Stomach smooth muscle (tissue), 2 donors: ENCODE measurements at regions not wholly inside any gene's neighbourhood (a gene's known extent, or its start where the extent isn't known, plus 50 kb on each side); places are given as distances from the start of the nearest gene placed in this dataset.

Experiments used
- H3K27ac ChIP-seq: one replicate; pipeline ENCODE4 v1.7.0; 2013; ENCODE audit warnings: mild to moderate bottlenecking, low read length, inconsistent platforms
- H3K27me3 ChIP-seq, 2 donors: one replicate each; pipeline ENCODE4 v1.7.0; 2013; ENCODE audit warnings: low read length in 2 of 2; ENCODE audit not compliant: insufficient read depth in 2 of 2, control insufficient read depth in 1 of 2
- H3K36me3 ChIP-seq, 2 donors: one replicate each; pipeline ENCODE4 v1.7.0; 2013; ENCODE audit warnings: low read length in 2 of 2; ENCODE audit not compliant: control insufficient read depth in 2 of 2, insufficient read depth in 2 of 2
- H3K4me1 ChIP-seq: one replicate; pipeline ENCODE4 v1.7.0; 2013; ENCODE audit warnings: low read length; ENCODE audit not compliant: control insufficient read depth, insufficient read depth
- H3K4me3 ChIP-seq, 2 donors: one replicate each; pipeline ENCODE4 v1.7.0; 2013; ENCODE audit warnings: low read length in 2 of 2
- H3K9ac ChIP-seq, 2 donors: one replicate each; pipeline ENCODE4 v1.7.0; 2013; ENCODE audit warnings: low read length in 2 of 2, mild to moderate bottlenecking in 1 of 2
- H3K9me3 ChIP-seq, 2 donors: one replicate each; pipeline ENCODE4 v1.7.0; 2013; ENCODE audit warnings: low read length in 2 of 2; ENCODE audit not compliant: control insufficient read depth in 2 of 2
- donor health status: healthy.
- donor health status: Pancreatic carcinoma.

DNA sequence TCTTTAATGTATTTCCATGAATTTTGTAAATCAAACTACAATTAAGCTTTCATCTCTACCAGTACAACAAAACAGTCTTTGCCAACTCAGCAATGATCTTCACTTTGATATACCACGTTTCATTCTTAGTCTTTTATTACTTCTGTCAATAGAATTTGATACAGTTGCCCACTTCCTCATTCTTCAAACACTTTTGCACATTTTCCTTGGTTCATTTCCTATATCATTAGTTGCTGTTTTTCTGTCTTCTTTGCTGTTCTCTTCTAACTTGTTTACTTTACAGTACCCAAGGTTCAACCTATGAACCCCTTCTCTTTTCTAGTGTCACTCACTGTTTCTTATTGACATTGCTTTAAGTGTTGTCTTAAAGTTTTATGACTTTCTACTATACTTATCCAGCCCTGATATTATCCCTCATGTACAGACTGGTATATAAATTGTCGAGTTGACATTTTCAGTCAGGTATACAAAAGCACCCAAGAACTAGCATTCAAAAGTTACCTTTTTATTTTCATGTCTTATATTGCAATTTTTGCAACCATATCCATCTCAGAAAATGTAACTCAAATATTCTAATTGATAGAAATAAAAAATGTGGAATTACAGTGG, 903.1 kb downstream of the NSUN3 start:
- H3K4me1 ChIP-seq: no peaks in the 10 kb centered on the region
- no peak overlapping the region for H3K27ac ChIP-seq
- no peak overlapping the region for H3K9ac ChIP-seq
- no peaks in the 10 kb centered on the region for H3K9me3 ChIP-seq
- no peak overlapping the region for H3K4me3 ChIP-seq
- no peaks in the 10 kb centered on the region for H3K27me3 ChIP-seq
- no peaks in the 10 kb centered on the region for H3K36me3 ChIP-seq

DNA sequence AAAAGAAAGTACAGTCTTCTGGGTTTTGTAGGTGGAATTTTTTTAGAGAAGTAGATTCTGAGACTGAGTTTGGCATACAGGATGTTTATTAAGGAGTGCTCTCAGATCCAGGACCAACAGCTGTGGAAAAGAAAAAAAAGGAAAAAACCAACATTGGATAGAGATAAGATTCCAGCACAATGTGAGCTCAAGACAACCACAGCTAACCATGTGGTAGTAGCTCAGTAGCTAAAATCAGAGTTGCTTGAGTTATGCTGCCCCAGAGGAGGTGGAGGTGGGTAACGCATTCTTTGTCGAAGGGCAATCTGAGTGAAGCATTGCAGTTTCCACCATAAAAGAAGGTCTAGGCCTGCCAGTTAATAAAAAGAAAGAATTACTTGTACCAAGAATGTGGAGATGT, 904.3 kb downstream of the NSUN3 start:
- H3K4me1 ChIP-seq: no peaks in the 10 kb centered on the region
- no peaks in the 10 kb centered on the region for H3K9me3 ChIP-seq
- no peak overlapping the region for H3K9ac ChIP-seq
- H3K4me3 ChIP-seq: no peak overlapping the region
- no peaks in the 10 kb centered on the region for H3K36me3 ChIP-seq
- H3K27ac ChIP-seq: no peak overlapping the region
- H3K27me3 ChIP-seq: no peaks in the 10 kb centered on the region

DNA sequence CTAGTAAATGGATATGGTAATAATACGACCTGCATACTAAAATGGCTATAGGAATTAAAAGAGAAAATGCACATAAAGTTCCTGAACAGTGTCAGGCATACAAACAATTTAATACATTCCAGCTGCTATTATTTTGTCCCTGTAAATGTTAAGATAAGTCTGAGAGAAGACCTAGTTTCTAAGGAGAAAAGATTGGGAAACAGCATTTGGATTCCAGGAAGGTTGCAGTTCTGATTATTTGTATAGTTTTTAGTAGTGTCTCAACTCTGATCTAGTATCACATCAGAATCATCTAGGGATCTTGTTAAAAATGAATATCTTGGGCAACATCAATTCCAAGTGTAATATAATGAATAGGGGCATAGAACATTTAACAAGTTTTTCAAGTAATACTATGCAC, 905.7 kb downstream of the NSUN3 start:
- H3K9ac ChIP-seq: no peak overlapping the region
- no peak overlapping the region for H3K27ac ChIP-seq
- no peaks in the 10 kb centered on the region for H3K9me3 ChIP-seq
- no peaks in the 10 kb centered on the region for H3K36me3 ChIP-seq
- no peak overlapping the region for H3K4me3 ChIP-seq
- H3K27me3 ChIP-seq: no peaks in the 10 kb centered on the region
- H3K4me1 ChIP-seq: no peaks in the 10 kb centered on the region

DNA sequence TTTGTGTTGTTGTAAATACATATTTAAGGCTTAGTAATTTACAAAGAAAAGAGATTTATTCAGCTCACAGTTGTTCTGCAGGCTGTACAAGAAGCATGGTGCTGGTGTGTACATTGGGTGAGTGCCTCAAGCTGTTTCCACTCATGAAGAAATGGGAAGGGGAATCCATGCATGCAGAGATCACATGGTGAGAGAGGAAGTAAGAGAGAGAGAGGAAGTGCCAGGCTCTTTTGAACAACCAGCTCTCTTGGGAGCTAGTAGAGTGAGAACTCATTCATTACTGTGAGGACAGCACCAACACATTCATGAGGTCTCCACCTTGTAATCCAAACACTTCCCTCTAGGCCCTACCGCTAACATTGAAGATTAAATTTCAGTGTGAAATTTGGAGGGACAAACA, 909.2 kb downstream of the NSUN3 start:
- Histone ChIP-seq H3K27me3 (no peaks in the 10 kb centered on the region), H3K36me3 (no peaks in the 10 kb centered on the region)

DNA sequence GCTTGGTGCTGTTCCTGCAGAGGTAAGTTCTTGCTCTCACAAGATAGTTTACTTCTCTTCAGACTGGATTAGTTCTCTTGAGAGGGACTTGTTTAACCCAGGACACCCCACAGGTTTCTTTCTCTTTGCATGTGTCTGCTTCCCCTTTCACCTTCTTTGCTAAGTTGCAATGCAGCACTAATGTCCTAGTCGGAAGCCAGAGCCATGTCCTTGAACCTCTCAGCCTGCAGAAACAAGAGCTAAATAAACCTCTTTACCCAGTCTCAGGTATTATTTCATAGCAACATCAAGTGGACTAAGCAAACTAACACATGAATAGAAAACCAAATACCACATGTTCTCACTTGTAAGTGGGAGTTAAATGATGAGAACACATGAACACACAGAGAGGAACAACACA, 915.2 kb downstream of the NSUN3 start:
- H3K4me1 ChIP-seq: no peaks in the 10 kb centered on the region
- H3K4me3 ChIP-seq: no peak overlapping the region
- H3K27ac ChIP-seq: no peak overlapping the region
- H3K27me3 ChIP-seq: no peaks in the 10 kb centered on the region
- no peak overlapping the region for H3K9ac ChIP-seq
- no peaks in the 10 kb centered on the region for H3K9me3 ChIP-seq
- no peaks in the 10 kb centered on the region for H3K36me3 ChIP-seq

More for the DNA sequence above, 909.2 kb downstream of the NSUN3 start:
- Histone ChIP-seq H3K9ac (no peak overlapping the region), H3K4me1 (no peaks in the 10 kb centered on the region), H3K27ac (no peak overlapping the region), H3K4me3 (no peak overlapping the region), H3K9me3 (no peaks in the 10 kb centered on the region)

DNA sequence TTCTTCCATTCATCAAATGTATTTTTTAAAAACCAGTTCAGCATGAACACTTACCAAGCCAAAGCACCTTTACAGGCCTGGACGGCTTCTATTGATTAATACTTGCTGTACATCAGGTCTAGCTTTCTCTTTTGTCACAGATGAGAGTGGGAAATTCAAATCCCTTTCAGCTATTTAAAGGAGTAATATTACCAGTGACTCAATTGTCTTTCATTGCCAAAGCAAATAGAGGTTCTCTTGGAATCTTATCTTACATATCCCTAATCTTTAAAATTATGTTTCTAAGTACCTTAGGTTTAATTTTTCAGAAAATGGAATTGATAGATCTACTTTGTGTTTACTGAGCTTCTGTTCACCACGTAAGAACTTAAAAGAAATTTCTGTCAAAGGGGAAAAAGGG, 922.9 kb downstream of the NSUN3 start:
- Histone ChIP-seq H3K27me3 (no peaks in the 10 kb centered on the region), H3K36me3 (no peaks in the 10 kb centered on the region), H3K27ac (no peak overlapping the region), H3K9ac (no peak overlapping the region), H3K4me1 (no peaks in the 10 kb centered on the region), H3K9me3 (peaks cover 0 to 2% of the 10 kb centered on the region in 2 donors), H3K4me3 (no peak overlapping the region)

DNA sequence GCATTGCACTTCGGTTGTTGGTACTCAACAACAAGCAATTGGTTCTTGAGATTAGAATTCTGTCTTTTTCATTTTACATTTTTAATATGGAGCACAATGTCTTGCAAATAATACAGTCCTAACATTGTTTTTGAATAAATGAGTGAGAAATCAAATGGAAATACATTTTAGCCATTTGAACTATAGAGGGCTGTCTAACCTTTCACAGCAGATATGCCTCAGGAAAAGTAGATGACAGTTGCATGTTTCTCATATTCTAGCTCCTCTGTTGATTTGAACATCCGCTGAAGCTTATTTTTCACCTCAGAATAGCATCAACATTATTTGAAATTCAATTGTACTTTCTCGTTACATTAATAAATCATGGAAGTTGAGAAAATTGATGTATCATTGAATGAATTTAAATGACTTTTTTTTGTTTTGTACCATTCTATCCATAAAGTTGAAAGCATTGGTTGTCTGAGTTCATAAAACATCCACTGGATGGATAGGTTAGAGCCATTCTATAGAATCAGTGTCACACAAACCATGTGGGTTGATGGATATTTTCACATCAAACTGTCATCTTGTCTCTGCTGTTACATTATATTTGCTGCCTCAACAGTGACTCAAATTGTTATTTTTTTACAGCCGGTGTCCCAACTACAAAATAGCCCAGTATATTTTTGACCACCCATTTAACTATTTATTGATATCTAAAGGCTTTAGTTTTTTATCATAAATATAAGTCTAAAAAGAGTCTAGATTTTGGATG, 928.3 kb downstream of the NSUN3 start:
- Histone ChIP-seq H3K4me1 (no peaks in the 10 kb centered on the region), H3K36me3 (no peaks in the 10 kb centered on the region), H3K27me3 (no peaks in the 10 kb centered on the region), H3K4me3 (no peak overlapping the region), H3K9me3 (no peaks in the 10 kb centered on the region), H3K9ac (no peak overlapping the region), H3K27ac (no peak overlapping the region)

DNA sequence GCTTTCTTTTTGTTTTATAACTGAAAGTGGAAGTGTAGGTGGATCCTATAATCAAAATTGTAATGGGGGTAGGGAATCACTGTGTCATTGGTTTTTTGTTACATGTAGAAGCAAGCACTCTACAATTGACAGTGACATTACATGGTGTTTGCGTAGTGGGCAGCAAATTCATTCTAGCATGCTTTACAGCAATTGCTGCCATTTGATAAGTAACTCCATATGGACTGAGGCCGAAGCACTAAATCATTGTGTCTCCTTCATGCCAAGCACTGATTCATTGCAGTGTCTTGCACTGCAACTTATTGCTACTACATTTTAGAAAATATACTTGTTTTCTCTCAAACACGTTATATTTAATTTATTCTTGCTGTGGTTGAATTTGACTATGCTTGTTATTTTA, 933.9 kb downstream of the NSUN3 start:
- Histone ChIP-seq H3K9ac (no peak overlapping the region), H3K4me3 (no peak overlapping the region), H3K27me3 (no peaks in the 10 kb centered on the region), H3K4me1 (no peaks in the 10 kb centered on the region), H3K9me3 (no peaks in the 10 kb centered on the region), H3K27ac (no peak overlapping the region), H3K36me3 (no peaks in the 10 kb centered on the region)

DNA sequence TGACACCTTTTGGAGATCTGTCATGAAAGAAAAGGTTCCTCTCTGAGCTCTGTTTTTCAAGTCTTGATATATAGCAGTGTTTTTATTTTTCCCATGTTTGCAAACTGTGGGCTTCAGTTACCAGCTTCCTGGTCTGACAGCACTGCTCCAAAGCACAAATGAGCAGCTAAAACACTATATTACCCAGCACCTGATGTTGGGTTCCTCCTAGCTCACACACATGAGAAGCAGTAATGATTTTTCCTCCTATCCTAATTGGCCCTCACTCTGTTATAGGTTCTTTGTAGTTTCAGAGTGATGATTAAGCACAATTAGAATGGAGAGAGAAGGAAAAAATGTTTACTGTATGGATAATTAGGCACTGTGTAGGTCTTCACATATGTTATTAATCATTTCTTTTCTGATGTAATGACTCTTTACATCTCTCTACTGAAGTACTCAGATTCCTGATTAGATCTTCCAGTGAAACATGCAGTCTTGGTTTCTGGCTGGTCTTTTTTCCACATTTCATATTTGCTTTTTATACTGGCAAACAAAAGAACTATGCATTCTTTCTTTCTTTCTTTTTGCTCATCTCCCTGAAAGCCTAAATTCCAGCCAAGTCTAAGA, 939.7 kb downstream of the NSUN3 start:
- no peaks in the 10 kb centered on the region for H3K4me1 ChIP-seq
- H3K9me3 ChIP-seq: no peaks in the 10 kb centered on the region
- H3K27me3 ChIP-seq: no peaks in the 10 kb centered on the region
- no peaks in the 10 kb centered on the region for H3K36me3 ChIP-seq
- no peak overlapping the region for H3K4me3 ChIP-seq
- no peak overlapping the region for H3K9ac ChIP-seq
- H3K27ac ChIP-seq: no peak overlapping the region

DNA sequence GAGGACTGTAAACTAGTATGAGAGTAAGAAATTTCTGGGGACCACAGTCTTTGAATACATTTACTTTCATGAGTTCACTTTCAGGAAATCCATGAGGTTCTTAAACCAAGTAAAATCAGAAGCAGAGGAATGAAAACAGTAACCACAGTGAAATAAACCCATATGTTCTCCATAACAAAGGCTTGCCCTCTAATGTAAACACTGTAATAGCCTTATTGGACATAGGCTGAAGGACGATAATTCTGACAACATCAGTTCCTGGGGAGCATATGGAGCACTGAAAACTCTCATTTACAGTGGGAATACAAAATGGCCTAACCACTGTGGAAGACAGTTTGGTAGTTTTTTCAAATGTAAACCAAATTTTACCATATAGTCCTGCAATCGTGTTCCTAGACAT, 965.8 kb downstream of the NSUN3 start:
- Histone ChIP-seq H3K4me3 (no peak overlapping the region), H3K9ac (no peak overlapping the region), H3K9me3 (no peaks in the 10 kb centered on the region), H3K4me1 (no peaks in the 10 kb centered on the region), H3K36me3 (no peaks in the 10 kb centered on the region), H3K27ac (no peak overlapping the region), H3K27me3 (no peaks in the 10 kb centered on the region)

DNA sequence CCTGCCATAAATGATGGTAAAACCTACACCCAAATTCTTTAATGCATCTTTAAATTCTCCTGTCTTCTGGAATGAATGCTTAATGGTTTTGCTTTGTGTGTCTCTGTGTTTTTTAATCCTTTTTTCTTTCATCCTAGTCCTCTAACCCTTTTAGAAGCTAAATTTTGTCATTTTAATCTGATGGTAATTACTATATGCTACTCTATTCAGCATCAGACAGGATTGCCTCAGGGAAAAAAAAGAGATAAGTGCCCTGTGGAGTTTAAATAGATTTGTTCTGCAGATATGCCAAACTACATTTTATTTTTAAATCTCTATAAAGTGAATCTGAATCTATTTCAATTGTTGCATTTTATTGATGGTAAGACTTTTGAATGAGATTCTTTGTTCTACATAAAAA, 966.8 kb downstream of the NSUN3 start:
- no peaks in the 10 kb centered on the region for H3K4me1 ChIP-seq
- no peaks in the 10 kb centered on the region for H3K27me3 ChIP-seq
- H3K27ac ChIP-seq: no peak overlapping the region
- H3K9me3 ChIP-seq: no peaks in the 10 kb centered on the region
- H3K36me3 ChIP-seq: no peaks in the 10 kb centered on the region
- no peak overlapping the region for H3K4me3 ChIP-seq
- no peak overlapping the region for H3K9ac ChIP-seq
